Fibroblast of mammary gland (primary cell): ENCODE measurements at regions not wholly inside any gene's neighbourhood (a gene's known extent, or its start where the extent isn't known, plus 50 kb on each side); places are given as distances from the start of the nearest gene placed in this dataset.

Source experiments
- DNase-seq: peaks from one replicate; pipeline ENCODE4 v3.0.0-alpha.2; 2010; ENCODE audit warnings: low read depth
- H3K4me3 ChIP-seq: 2 replicates; pipeline ENCODE4 v1.5.1; 2011; ENCODE audit warnings: low read depth, mild to moderate bottlenecking, low read length, moderate library complexity; ENCODE audit not compliant: control insufficient read depth
- CTCF ChIP-seq: conservative IDR thresholded peaks from 2 replicates; pipeline ENCODE4 v1.5.1; 2011; ENCODE audit warnings: low read depth, low read length, inconsistent platforms; ENCODE audit not compliant: control insufficient read depth, insufficient read depth

- no peak for DNase-seq
- TF ChIP-seq CTCF, result no peak
- H3K4me3 ChIP-seq, result no peak overlapping the region
These were observed 205.6 kb upstream of the SOX1 start for GRCh38 chr13:111861319-111861718.

GRCh38 chr13:111861766-111862366 is 205.1 kb upstream of the SOX1 start:
- no peak for DNase-seq
- no peak overlapping the region for H3K4me3 ChIP-seq
- no peak for TF ChIP-seq CTCF

- DNase-seq, result no peak
- TF ChIP-seq CTCF, result no peak
- H3K4me3 ChIP-seq, result no peak overlapping the region
These were observed 203.8 kb upstream of the SOX1 start for GRCh38 chr13:111862836-111863815.

DNA sequence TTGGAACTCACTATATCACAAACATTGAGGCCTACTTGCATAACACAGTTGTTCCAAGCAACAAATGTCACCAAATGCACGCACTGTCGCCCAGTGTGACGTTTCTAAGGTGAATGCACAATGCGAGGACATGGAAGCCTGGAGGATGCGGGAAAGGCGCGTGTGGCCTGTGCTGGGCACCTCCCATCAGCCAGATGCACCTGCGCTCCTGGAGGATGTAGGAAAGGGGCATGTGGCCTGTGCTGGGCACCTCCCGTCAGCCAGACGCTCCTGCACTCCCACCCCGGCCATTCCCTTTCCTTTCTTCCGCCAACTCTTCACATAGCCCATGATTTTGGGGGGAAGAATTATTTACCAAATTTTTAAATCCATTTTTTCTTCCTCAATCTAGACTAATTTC is 202.4 kb upstream of the SOX1 start:
- H3K4me3 ChIP-seq, result no peak overlapping the region
- no peak for TF ChIP-seq CTCF
- no peak for DNase-seq

GRCh38 chr13:111865046-111865445 is 201.9 kb upstream of the SOX1 start:
- H3K4me3 ChIP-seq, result no peak overlapping the region
- no peak for DNase-seq
- no peak for TF ChIP-seq CTCF

DNA sequence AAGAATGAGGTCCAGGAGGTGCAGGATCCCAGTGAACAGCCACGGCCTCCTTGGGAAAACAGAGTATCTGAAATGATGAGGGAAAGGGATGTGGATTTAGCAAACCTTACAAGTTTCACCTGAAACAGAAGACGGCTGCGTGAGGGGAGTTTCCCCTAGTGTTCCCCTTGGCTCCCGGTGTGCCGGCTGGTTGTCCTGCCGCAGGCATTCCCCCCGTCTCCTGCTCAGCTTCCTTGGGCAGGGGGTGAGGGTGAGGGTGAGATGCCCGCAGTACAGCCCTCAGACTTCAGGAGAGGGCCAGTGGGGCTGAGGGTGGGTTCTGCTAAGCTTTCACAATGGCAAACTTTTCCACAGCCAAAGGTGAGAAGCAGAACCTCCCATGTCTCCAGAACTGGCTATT is 201.1 kb upstream of the SOX1 start:
- no peak overlapping the region for H3K4me3 ChIP-seq
- DNase-seq, result no peak
- no peak for TF ChIP-seq CTCF
